Pons (tissue), 1 donor: ENCODE measurements at regions not wholly inside any gene's neighbourhood (a gene's known extent, or its start where the extent isn't known, plus 50 kb on each side); places are given as distances from the start of the nearest gene placed in this dataset.
A peak's percentile ranks its signal among the peaks of the same experiment; 100 is the strongest.

Source experiments
- DNase-seq: peaks from one replicate; pipeline ENCODE4 v3.0.0-alpha.2; 2016; ENCODE audit warnings: low spot score

- DNase-seq, result no peak
Measured at GRCh38 chr13:50195045-50195444, 179.8 kb downstream of the KCNRG start.

GRCh38 chr13:50196118-50196517, 180.9 kb downstream of the KCNRG start:
- no peak for DNase-seq

- DNase-seq, result no peak
Measured at GRCh38 chr13:50197705-50198104, 182.5 kb downstream of the KCNRG start.

GRCh38 chr13:50198508-50198907, 183.3 kb downstream of the KCNRG start:
- DNase-seq, result no peak

GRCh38 chr13:50200569-50200968, 185.3 kb downstream of the KCNRG start:
- DNase-seq, result no peak

- DNase-seq, result no peak
Measured at GRCh38 chr13:50200988-50201387, 185.7 kb downstream of the KCNRG start.

- no peak for DNase-seq
Measured at GRCh38 chr13:50202485-50202884, 187.2 kb downstream of the KCNRG start.

- DNase-seq, result no peak
Measured at GRCh38 chr13:50203256-50203941, 188.2 kb downstream of the KCNRG start.

GRCh38 chr13:50205581-50205980, 190.3 kb downstream of the KCNRG start:
- DNase-seq, result no peak

- no peak for DNase-seq
Measured at GRCh38 chr13:50208826-50209335, 193.6 kb downstream of the KCNRG start.

GRCh38 chr13:50209631-50210030, 194.4 kb downstream of the KCNRG start:
- DNase-seq, result no peak

GRCh38 chr13:50213526-50213925, 198.3 kb downstream of the KCNRG start:
- DNase-seq, result no peak

- DNase-seq, result no peak
Measured at GRCh38 chr13:50214514-50214913, 199.3 kb downstream of the KCNRG start.

- no peak for DNase-seq
Measured at GRCh38 chr13:50215399-50215798, 200.2 kb downstream of the KCNRG start.

- no peak for DNase-seq
Measured at GRCh38 chr13:50219743-50220142, 204.5 kb downstream of the KCNRG start.

GRCh38 chr13:50220938-50221337, 205.7 kb downstream of the KCNRG start:
- DNase-seq, result no peak

GRCh38 chr13:50222569-50223332, 207.5 kb downstream of the KCNRG start:
- DNase-seq, result peak; percentile 46

GRCh38 chr13:50224534-50224933, 209.3 kb downstream of the KCNRG start:
- no peak for DNase-seq

- DNase-seq, result peak; percentile 61
Measured at GRCh38 chr13:50225193-50226155, 210.2 kb downstream of the KCNRG start.

- DNase-seq, result no peak
Measured at GRCh38 chr13:50226515-50227155, 211.4 kb downstream of the KCNRG start.

GRCh38 chr13:50227361-50227760, 212.1 kb downstream of the KCNRG start:
- no peak for DNase-seq

GRCh38 chr13:50228527-50228926, 213.3 kb downstream of the KCNRG start:
- no peak for DNase-seq
